Adrenal gland (tissue), 9 donors: ENCODE measurements at regions not wholly inside any gene's neighbourhood (a gene's known extent, or its start where the extent isn't known, plus 50 kb on each side); places are given as distances from the start of the nearest gene placed in this dataset.

Experiments
- DNase-seq, 7 donors: peaks; one replicate each; pipeline ENCODE4 v3.0.0-alpha.2; 2019 to 2020
- H3K27ac ChIP-seq, 5 donors: fragments of 200-600 bp; sonication (generic) in 4 of 5; 1 replicate in 3 of 5; 2 replicates in 2 of 5; pipeline versions ENCODE4 v1.5.1 to v1.8.0; 2016 to 2020; ENCODE audit warnings: mild to moderate bottlenecking in 1 of 5
- H3K27me3 ChIP-seq: fragments of 200-600 bp; 2 replicates; pipeline ENCODE4 v1.8.0; 2021
- H3K36me3 ChIP-seq, 2 donors: fragments of 200-600 bp; replicated peaks in 1 of 2; 1 replicate in 1 of 2; 2 replicates in 1 of 2; pipeline versions ENCODE4 v1.5.1 to v1.8.0; 2018 to 2022
- H3K4me1 ChIP-seq, 2 donors: fragments of 200-600 bp; replicated peaks in 1 of 2; 1 replicate in 1 of 2; 2 replicates in 1 of 2; pipeline versions ENCODE4 v1.5.1 to v1.8.0; 2018 to 2021
- H3K4me3 ChIP-seq, 4 donors: fragments of 200-600 bp; sonication (generic) in 3 of 4; one replicate each; pipeline ENCODE4 v1.5.1; 2016 to 2018
- H3K9me3 ChIP-seq, 3 donors: fragments of 200-600 bp; sonication (generic) in 1 of 3; replicated peaks in 1 of 3; 1 replicate in 2 of 3; 2 replicates in 1 of 3; pipeline versions ENCODE4 v1.5.1 to v1.8.0; 2016 to 2021
- CTCF ChIP-seq, 6 experiments: fragments of 450-650 bp in 4 of 6; fragments of 200-600 bp in 2 of 6; sonication (generic) in 1 of 6; IDR thresholded peaks; 1 replicate in 5 of 6; 2 replicates in 1 of 6; pipeline versions ENCODE4 v1.5.1 to v1.8.0; 2016 to 2021; ENCODE audit warnings: antibody characterized with exemption in 6 of 6, mild to moderate bottlenecking in 2 of 6, moderate library complexity in 1 of 6
- POLR2A ChIP-seq, 2 donors: fragments of 450-650 bp; IDR thresholded peaks; one replicate each; pipeline ENCODE4 v1.6.1; 2017; ENCODE audit warnings: antibody characterized with exemption in 2 of 2, mild to moderate bottlenecking in 2 of 2, moderate library complexity in 1 of 2
- WGBS, 4 donors: extraction: QIAGEN DNeasy Blood & Tissue Kit in 2 of 4; methylation state at CpG; one replicate each; pipeline versions ENCODE4 v1.1.5 to v1.1.7; 2013 to 2017; 5-methylcytosine and 5-hydroxymethylcytosine counted together
- intact Hi-C, 2 donors: fragments of 100-400 bp; cut with DNase I; formaldehyde crosslinking; loops; one replicate each; pipeline versions ENCODE4 v1.14.1 to v1.15.0; 2022 to 2023
- donor health status: healthy with polysubstance abuse.
- donor health status: Bipolar disorder and iron deficiency.
- donor health status: DM: yes; HTN: yes; CAD: no.
- donor health status: DM: no; HTN: no; CAD: no.
- donor health status: DM: no; HTN: no; CAD: no.

DNA sequence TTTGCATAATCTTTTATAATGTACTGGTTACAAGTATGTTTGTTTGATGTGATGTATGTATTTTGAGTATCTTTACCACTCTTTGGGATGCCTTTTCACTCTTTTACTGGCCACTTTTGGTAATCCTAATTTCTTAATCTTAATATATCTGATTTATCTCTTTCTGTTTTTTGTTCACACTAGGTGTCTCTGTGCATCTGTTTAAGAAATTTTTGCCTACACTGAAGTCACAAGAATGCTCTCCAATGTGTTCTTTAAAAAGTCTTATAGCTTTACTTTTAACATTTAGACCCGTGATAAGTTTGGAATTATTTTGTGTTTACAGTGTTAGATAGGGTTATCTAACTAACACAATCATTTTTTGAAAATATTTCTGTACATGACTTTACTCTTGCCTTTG, 659.1 kb downstream of the SI start:
- Histone ChIP-seq H3K27ac (no peak overlapping the region), H3K4me1 (no peaks in the 10 kb centered on the region), H3K27me3 (no peaks in the 10 kb centered on the region), H3K9me3 (no peaks in the 10 kb centered on the region), H3K4me3 (no peak overlapping the region), H3K36me3 (no peaks in the 10 kb centered on the region)
- intact Hi-C loops = no loop called here
- DNase-seq = no peak
- TF ChIP-seq POLR2A (IDR thresholded peaks at IDR 0.05) (no peak), CTCF (IDR thresholded peaks at IDR 0.05) (no peak)
- 36 to 47% (median 39%) methylated on average over 1 of the region's 1 CpG for WGBS, 4 donors

- no peak for DNase-seq
Observed at GRCh38 chr3:164418414-164418813, 659.9 kb downstream of the SI start.

DNA sequence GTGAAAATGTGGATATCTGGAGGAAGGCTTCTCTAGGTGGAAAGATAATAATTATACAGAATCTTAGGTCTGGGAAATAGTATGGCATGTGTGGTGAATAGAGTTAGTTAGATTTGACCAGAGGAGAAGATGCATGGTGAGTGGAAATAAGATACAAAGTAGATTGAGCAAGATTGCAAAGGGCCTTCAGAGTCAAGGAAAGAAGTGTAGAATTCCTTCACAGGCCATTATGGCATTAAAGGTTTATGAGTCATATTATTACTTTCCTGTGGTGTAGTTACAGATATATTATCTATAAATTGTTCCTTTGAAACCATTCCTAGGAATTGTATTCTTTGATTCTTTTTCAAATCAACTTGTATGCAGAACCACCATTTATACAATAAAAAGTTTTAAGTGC, 660.3 kb downstream of the SI start:
- H3K36me3 ChIP-seq = no peaks in the 10 kb centered on the region
- H3K27me3 ChIP-seq = no peaks in the 10 kb centered on the region
- intact Hi-C loops = no loop called here
- H3K9me3 ChIP-seq = no peaks in the 10 kb centered on the region
- DNase-seq = no peak
- H3K27ac ChIP-seq = no peak overlapping the region
- H3K4me1 ChIP-seq = no peaks in the 10 kb centered on the region
- H3K4me3 ChIP-seq = no peak overlapping the region
- no peak for TF ChIP-seq CTCF (IDR thresholded peaks at IDR 0.05)
- no peak for TF ChIP-seq POLR2A (IDR thresholded peaks at IDR 0.05)

More at GRCh38 chr3:164418414-164418813, 659.9 kb downstream of the SI start:
- intact Hi-C loops = no loop called here
- H3K36me3 ChIP-seq = no peaks in the 10 kb centered on the region
- H3K27ac ChIP-seq = no peak overlapping the region
- no peaks in the 10 kb centered on the region for H3K9me3 ChIP-seq
- TF ChIP-seq CTCF (IDR thresholded peaks at IDR 0.05) (no peak), POLR2A (IDR thresholded peaks at IDR 0.05) (no peak)
- no peaks in the 10 kb centered on the region for H3K27me3 ChIP-seq
- 50 to 71% (median 62%) methylated on average over 1 of the region's 1 CpG for WGBS, 4 donors
- no peak overlapping the region for H3K4me3 ChIP-seq
- H3K4me1 ChIP-seq = no peaks in the 10 kb centered on the region

DNA sequence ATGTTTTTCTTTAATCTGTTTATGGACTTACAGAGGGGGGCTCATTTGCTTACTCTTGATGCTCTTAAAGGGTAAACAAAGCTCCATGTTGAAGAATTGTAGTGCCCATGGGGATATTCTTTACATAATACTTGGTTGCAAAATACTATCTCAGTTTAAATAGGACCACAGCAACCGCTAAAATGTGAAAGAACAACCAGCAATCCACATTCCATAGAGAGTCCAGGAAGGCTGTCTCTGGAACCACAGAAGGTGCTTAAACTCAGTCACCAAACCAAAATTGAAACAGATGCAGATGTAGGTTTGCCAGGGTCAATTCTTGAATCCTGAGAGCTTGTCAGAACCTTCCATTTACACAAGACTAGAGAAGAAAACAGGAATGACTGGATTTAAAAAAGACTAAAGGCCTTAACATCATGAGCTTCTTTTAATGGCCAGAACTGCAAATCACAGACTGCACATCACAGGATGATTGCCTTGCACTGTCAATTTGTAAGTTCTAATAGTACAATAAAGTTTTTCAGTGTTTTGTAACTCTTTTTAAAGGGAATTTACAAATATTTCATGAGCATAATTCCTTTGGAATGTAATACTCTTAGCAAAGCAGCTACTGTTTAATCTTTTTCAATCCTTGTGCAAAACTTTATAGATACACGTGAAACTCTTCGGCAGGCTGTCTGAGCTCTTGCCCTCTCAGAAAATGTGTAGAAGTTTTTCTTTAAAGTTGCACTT, 661.6 kb downstream of the SI start:
- intact Hi-C loops = no loop called here
- DNase-seq = no peak
- WGBS, 4 donors = 61 to 71% (median 64%) methylated on average over 3 of the region's 3 CpGs

More for the DNA sequence above, 661.6 kb downstream of the SI start:
- no peaks in the 10 kb centered on the region for H3K4me1 ChIP-seq
- H3K27ac ChIP-seq = no peak overlapping the region
- H3K36me3 ChIP-seq = no peaks in the 10 kb centered on the region
- H3K4me3 ChIP-seq = no peak overlapping the region
- no peak for TF ChIP-seq POLR2A (IDR thresholded peaks at IDR 0.05)
- TF ChIP-seq CTCF (IDR thresholded peaks at IDR 0.05) = no peak
- H3K27me3 ChIP-seq = no peaks in the 10 kb centered on the region
- H3K9me3 ChIP-seq = no peaks in the 10 kb centered on the region
